Fibroblast of skin of left quadriceps (primary cell): ENCODE measurements at regions not wholly inside any gene's neighbourhood (a gene's known extent, or its start where the extent isn't known, plus 50 kb on each side); places are given as distances from the start of the nearest gene placed in this dataset.
"Not testable (repeated sequence)": the region's sequence is repeated elsewhere in the genome, so short reads cannot be mapped to it uniquely, and the experiment has no call there.

Experiments
- DNase-seq, 2 experiments: peaks; one replicate each; pipeline ENCODE4 v3.0.0-alpha.2; 2013; ENCODE audit warnings: low read depth in 2 of 2

DNA sequence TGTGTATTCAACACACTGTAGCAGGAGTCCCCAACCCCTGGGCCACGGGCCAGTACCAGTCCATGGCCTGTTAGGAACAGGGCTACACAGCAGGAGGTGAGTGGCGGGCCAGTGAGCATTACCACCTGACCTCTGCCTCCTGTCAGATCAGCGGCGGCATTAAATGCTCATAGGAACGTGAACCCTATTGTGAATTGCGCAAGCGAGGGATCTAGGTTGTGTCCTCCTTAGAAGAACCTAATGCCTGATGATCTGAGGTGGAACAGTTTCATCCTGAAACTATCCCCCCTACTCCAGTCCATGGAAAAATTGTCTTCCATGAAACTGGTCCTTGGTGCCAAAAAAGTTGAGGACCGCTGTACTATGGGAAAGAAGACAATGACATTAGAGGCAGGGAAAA lies 386.9 kb downstream of the PREX1 start:
- no peak for DNase-seq

DNA sequence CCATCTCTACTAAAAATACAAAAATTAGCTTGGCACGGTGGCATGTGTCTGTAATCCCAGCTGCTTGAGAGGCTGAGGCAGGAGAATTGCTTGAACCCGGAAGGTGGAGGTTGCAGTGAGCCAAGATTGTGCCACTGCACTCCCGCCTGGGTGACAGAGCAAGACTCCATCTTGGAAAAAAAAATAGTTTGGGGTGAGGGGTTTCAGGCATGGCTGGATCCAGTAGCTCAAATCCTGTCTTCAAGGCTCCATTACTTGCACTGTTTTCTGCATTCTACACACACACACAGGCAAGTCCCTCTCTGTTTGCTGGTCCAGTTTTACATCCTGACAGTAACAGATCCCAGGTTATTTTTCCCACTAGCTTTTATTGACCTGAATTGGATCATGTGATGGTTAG lies 387.5 kb downstream of the PREX1 start:
- DNase-seq = not testable (repeated sequence)

DNA sequence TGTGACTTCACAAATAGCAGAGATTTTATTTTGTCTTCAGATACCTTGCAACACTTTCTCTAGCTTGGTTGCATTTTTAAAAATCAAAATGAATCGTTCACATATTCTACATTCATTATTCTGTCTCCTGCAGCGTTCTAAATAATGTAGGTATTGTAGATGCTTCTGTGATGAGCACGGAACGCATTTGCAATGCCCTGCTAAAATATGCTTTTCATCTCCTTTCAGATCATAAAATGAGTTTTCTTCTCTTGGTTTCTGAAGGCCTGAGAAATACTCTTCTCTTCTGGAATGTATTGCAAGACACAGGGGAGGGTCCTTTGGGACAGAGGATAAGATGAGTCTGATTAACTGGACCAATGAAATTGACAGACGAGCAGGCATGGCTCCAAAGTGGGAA lies 390.7 kb downstream of the PREX1 start:
- no peak for DNase-seq

DNA sequence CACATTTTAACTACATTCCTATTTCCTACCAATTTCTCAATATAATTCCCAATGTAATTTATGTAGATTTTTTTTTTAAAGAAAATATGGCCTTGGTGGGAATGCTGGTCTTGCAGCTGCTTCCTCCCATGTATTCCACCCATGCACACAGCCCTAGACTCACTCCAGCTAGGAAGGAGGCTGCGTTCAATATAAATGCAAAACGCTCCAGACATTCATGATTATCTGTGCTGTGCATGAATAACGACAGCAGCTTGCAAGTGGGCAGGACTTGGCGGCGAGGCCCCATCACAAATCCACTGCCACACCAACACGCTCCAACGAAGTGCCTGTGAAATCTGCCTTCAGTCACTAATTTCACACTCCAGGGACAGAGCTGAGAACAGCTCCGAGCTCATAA lies 391.2 kb downstream of the PREX1 start:
- not testable (repeated sequence) for DNase-seq

DNA sequence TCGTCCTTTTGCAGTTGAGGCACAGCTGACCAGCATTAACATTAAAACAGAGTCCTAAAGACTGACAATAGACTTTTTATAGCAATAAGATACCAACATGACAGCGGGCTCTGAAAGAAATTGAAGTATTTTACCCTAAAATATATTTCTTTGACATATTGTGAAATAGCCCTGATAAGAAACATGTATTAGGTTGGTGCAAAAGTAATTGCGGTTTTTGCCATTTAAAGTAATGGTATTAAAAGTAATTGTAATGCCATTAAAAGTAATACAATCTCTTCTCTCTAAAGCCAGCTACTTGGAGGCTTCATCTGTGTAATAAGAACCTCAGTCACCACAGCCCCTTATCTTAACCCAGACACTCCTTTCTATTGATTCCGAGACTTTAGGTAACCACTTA lies 394.6 kb downstream of the PREX1 start:
- no peak for DNase-seq

DNA sequence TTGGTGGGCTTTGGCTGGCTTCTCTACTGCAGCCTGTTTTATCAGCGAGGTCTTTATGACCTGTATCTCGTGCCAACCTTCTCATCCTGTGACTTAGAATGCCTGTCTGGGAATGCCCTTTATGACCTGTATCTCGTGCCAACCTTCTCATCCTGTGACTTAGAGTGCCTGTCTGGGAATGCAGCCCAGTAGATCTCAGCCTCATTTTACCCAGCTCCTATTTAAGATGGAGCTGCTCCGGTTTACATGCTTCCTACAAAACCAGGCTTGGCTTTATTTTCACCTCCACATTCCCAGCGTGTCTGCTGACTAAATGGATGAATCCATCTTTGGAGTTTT lies 395.3 kb downstream of the PREX1 start:
- DNase-seq = no peak

DNA sequence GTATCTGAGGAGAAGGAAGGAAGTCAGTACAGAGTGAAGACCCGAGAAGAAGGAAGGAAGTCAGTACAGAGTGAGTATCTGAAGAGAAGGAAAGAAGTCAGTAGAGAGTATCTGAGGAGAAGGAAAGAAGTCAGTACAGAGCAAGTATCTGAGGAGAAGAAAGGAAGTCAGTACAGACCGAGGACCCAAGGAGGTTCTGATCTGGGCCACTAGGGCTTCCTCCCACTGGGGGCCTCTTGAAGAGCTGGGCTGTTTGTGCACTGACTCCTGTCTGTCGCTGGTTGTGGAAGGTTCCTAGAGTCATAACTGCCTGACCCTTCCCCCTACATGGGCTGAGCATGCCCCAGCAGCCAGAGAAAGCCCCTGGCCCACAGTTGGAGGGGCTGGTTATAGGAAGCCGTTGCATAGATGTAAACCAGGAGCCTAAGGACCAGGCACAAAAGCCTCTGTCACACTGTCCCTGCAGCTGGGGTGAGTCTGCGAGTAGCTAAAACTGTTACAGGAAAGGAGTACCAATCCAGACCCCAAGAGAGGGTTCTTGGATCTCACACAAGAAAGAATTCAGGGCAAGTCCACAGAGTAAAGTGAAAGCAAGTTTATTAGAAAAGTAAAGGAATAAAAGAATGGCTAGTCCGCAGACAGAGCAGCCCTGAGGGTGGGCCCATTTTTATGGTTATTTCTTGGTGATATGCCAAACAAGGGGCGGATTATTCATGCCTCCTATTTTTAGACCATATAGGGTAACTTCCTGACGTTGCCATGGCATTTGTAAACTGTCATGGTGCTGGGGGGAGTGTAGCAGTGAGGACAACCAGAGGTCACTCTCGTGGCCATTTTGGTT lies 395.9 kb downstream of the PREX1 start:
- no peak for DNase-seq

DNA sequence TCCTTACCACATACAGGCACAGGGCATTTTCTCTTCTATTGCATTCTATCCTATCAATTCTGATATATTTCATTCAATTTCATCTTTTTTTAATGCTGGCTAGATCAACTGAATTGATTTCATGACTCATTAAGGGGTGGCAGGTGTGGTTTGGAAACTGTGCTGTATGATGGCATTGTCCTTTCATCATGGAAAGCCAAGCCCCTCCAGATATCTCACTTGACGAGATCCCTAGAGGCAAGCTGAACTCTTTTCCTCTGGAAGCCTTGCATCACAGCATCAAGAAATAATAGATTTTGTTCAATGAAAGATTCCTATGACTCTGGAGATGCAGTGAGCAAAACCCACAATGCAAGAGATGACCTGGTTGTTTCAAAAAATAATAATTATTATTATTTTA lies 401.2 kb downstream of the PREX1 start:
- no peak for DNase-seq

DNA sequence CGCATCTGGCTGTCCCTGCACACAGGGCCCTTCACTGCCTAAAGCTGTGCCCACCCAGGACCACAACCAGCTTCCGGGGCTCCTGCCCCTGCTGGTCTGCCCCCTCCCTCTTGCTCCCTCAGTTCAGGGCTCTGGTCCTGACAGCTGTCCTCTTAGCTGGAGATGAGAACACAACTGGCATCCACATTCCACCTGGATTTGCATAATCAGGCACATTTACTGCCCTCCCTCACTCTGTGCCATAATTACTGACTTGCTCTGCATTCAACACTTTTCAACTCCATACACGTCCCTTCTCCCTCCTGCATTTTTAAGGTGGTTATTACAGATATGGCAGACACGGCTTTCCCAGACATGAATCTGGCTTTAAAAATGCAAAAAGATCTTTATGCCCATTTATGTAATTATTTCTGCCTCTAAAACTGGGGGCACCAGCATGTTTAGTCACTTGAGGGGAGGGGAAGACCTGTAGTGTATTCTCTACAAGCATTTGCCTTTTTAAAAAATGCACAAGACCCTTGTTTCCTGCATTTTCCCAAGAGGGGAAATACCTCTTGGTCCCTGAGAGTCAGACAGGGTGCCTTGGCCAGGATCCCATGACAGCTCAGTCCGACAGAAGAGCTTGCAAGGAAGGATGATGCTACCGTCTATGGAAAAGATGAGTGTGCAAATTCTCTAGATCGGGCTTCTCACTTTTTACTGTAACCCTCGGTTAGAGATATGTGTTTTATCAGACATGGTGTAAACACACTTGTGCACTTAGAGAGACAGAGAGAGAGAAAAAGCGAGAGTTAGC lies 401.8 kb downstream of the PREX1 start:
- DNase-seq = no peak

DNA sequence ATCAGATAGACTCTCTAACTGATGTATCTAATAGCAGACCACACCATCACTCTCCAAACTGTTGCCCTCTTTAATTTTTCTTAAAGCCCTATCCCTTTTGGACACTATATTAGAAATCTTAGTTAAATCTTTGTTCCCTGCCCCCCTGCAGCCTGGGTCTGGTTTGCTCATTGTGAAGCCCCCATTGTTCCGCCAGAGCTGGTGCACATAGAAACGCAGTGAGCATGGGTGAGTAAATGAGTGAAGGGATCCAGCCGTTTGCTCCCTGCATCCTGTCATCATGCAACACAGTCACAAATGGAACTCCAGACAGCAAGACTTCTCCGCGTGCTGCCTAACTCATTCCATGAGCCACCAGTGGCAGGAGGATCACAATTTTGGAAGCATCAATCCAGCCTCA lies 402.5 kb downstream of the PREX1 start:
- DNase-seq = no peak

DNA sequence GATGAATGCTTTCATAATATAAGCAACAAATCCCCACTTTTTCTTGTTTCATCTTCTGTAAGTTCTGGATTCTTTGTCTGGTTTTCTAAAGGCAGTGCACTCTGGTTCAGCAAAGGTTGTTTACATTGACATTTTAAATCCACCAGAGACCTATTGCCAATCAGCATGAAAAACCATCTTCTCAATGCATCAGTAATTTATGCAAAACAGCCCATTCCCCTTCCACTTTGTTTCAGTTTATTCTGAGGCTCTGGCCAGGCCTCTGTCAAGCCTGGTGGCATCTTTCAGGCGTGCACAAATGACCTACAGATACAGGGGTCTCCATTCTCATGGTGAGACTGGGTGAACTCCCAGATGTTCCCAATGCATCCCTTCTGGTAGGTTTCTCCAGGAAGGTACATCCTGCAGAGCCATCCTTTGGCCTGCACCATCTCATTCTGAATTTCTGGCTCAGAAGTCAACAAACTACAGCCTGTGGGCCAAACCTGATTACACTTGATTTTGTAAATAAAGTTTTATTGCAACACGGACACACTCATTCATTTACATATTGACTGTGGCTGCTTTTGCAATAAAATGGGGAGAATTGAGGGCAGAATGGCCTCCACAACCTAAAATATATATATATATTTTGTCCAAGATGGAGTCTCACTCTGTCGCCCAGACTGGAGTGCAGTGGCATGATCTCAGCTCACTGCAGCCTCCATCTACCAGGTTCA lies 405.4 kb downstream of the PREX1 start:
- no peak for DNase-seq

DNA sequence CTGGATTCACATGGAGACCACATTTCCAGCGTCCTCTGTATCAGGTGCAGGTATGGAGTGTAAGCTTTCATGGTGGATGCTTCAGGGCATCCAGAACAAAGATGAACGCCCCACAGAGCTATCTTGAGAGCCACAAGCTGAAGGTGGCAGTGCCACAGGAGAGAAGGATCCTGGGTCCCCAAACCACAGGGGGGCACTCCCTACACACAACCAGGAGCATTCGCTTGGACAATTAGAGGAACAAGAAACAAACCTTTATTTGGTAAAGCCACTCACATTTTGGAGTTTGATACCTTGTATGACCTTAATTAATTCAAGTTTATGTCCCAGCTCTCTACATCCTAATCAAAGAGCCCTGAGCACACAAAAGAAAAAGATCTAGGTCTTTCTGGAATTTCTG lies 406.3 kb downstream of the PREX1 start:
- no peak for DNase-seq

DNA sequence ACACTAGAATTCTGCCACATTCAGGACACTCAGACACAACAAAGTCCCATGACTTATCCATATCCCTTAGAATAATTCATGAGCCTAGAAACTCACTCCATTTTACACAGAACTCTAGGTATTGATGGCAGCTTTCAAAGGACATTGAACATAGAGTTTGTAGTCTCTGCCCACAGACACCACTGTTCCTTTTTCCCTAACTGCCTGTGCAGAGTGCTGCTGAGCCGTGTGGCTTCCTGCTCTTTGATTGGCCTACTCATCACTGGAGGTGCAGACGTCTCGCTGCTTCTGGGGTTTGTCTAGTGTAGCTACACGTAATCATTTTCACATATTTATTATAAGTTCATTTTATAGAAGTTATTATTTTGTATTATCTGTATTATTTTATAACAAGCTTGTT lies 407.6 kb downstream of the PREX1 start:
- DNase-seq = no peak

DNA sequence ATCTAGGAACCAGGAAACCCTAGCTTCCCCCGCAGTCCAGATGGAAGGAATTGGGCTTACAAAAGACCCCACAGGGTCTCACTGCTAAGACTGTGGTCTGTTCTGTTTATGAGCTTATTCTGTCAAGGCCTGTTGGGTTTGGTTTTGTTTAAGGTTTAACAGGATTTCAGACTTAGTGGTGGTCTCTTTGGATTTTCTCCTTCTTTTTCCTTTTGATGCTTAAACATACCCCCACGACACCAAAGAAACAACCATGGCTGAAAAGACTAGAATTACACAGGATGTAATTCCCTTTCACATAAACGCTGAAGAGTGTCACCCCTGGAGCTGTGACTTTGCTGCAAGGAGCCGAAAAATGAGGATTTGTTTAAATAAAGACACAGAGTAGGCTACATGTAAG lies 408.6 kb downstream of the PREX1 start:
- no peak for DNase-seq

DNA sequence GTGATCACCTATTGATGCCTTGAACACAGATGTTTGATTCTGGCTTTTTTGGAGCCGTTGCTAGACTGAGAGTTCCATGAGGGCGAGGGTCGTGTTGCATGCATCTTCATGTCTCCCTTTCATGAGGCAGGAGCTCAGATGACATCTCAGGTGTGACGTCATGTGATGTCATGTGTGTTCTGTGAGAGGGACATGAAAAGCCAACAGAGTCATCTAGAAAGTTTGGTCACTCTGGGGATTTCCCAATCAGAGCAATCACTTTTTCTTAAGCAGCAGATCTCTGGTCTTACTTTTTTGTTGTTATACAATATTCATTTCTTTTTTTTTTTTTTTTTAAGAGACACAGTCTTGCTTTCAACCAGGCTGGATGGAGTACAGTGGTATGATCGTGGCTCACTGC lies 411.8 kb downstream of the PREX1 start:
- DNase-seq = no peak

DNA sequence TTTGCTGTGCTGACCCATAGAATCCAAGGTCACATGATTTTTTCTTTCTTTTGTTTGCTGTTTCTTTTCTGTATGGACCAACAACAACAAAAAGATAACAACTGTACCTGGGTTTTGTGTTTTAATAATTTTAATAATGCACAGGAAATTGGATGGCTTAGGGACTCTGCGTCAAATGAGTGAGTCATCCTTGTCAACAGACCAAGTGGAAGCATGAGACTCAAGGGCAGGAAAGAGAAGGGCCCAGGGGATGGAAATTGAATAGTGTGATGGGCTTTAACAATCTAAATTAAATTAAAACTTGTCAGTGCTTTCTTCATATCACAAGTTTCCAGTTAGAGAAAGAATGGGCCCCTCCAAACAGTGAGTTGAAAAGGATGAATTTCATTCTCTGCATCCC lies 413.0 kb downstream of the PREX1 start:
- no peak for DNase-seq

DNA sequence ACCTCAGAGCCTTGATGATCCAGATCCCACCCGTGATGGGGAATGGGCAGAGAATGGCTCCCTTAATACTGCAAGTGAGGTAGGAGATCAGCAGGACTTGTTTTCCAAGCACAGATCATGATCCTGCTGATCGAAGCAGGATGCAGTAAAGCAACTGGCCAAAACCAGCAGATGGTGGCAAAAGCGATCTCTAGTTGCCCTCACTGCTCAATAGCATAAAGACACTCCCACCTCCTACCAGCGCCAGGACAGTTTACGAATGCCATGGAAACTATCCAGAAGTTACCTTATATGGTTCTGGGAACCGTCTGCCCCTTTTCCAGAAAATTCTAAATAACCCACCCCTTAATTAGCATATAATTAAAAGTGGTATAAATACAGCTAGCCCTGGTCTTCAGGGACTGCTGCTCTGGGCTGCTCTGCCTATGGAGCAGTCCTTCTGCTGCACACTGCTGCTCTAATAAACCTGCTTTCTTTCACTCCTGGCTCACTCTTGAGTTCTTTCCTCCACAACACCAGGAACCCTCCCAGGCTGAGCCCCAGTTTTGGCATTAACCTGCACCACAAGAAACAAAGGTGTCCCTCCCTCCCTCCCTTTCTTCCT lies 415.8 kb downstream of the PREX1 start:
- no peak for DNase-seq

DNA sequence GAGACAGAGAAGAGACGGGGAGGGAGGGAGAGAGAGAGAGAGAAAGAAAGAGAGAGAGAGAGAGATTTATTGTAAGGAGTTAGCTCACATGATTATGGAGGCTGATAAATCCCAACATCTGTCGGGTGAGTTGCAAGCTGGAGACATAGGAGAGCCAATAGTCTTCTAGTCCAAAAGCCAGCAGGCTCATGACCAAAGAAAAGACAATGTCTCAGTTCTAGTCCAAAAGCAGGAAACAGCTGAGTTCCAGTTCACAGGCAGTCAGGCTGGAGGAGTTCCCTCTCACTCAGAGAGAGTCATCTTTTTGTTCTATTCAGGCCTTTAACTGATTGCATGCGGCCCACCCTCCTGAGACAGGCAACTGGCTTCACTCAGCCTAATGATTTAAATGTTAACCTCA lies 416.6 kb downstream of the PREX1 start:
- no peak for DNase-seq

DNA sequence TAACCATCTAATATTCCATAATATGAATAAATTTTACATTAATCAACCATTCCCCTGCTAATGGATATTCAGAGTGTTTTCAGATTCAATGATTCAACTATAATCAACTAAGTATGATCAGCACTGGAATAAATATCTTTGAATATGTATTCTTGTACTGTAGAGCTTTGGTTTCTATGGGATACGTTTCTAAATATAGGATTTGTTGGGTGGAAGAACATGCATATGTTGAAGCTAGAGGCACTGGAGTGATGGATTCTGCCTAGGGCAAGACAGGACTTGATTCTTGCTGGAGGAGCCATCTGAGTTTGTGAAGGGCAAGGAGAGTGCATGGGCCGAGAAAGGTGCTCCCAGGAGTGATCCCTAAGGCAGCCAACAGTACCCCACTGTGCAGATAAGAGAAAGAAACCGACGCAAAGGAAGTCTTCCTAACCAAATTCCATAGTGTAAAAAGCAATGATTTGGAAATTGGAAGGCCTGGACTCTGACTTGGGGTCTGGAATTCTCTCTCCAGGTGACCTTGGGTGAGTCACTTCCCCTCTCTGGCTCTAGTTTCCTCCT lies 418.7 kb downstream of the PREX1 start:
- no peak for DNase-seq

DNA sequence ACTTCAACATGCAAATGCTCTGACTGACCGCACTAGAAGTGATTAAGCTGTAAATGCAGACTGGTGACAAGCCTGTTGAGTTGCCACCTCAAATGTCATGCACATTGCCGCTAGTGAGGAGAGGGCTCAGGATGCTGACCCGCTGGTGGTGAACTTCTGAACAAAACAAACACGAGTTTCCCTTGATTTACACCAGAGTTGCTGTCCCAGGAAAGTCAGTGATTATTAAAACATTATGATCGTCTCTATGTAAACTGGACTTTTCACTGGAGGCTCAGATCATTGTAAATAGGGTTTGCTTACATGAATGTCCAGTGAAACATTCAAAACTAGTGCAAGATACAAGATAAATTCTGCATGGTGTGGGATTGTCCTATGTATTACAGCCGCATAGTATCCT lies 420.1 kb downstream of the PREX1 start:
- DNase-seq = no peak

DNA sequence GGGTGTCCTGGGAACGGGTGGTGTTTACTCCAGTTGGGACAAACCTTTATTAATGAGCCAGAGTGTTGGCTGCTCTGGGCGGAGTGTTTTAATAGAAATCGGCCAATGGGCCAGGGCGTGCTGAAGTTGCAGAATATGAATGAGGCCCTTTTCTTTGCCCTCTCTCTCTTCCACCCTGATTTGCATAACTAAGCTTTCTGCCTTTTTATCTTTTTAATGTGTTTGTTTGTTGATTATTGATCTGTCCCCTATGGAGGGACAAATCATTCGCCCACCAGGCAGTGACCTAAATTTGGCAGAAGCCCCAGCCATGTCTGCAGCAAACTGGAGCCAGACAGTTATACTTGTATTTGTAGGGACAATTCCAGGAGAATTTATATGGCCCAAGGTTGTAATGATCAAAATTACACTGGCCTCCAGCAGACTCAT lies 420.9 kb downstream of the PREX1 start:
- no peak for DNase-seq

DNA sequence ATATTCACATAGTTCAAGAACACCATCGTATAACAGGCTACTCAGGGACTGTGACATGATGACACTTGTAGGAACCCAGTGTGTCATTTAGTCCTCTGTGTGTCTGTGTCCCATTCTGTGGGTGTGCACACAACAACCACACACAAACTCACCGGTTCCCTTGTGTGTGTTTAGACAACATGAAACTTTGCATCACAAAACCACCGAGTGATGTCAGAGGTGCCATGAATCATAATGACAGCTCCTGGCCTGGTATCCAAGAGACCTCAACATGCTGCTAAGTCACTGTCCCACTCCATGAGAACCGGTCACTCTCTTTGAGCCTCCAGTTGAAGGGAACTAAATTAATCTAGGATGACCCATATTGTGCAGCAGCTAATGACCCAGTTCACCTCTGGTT lies 421.3 kb downstream of the PREX1 start:
- DNase-seq = no peak
